H9 (cell line): ENCODE measurements at regions not wholly inside any gene's neighbourhood (a gene's known extent, or its start where the extent isn't known, plus 50 kb on each side); places are given as distances from the start of the nearest gene placed in this dataset.

Source experiments
- DNase-seq: peaks from one replicate; pipeline ENCODE4 v3.0.0-alpha.2; 2017
- H2AFZ ChIP-seq: one replicate; pipeline ENCODE4 v1.6.1; 2013; ENCODE audit warnings: mild to moderate bottlenecking, low read length, control low read depth, moderate library complexity
- H2AK5ac ChIP-seq: 2 replicates; pipeline ENCODE4 v1.6.1; 2013; ENCODE audit warnings: low read length, control low read depth, mixed read lengths; ENCODE audit not compliant: insufficient read length
- H2BK120ac ChIP-seq: one replicate; pipeline ENCODE4 v1.6.1; 2013; ENCODE audit warnings: low read depth, mild to moderate bottlenecking, low read length, control low read depth, inconsistent platforms; ENCODE audit not compliant: poor library complexity, severe bottlenecking
- H2BK12ac ChIP-seq: 2 replicates; pipeline ENCODE4 v1.6.1; 2013; ENCODE audit warnings: low read length, control low read depth, mixed read lengths, low read depth; ENCODE audit not compliant: insufficient read length
- H2BK15ac ChIP-seq: 2 replicates; pipeline ENCODE4 v1.6.1; 2013; ENCODE audit warnings: low read depth, low read length, control low read depth
- H2BK20ac ChIP-seq: one replicate; pipeline ENCODE4 v1.6.1; 2013; ENCODE audit warnings: low read depth, mild to moderate bottlenecking, low read length, control low read depth, inconsistent platforms; ENCODE audit not compliant: poor library complexity, severe bottlenecking
- H2BK5ac ChIP-seq: 2 replicates; pipeline ENCODE4 v1.6.1; 2013; ENCODE audit warnings: low read length, control low read depth, mixed read lengths; ENCODE audit not compliant: insufficient read length
- H3K14ac ChIP-seq: 2 replicates; pipeline ENCODE4 v1.6.1; 2013; ENCODE audit warnings: low read length, control low read depth; ENCODE audit not compliant: insufficient read depth
- H3K18ac ChIP-seq: 2 replicates; pipeline ENCODE4 v1.6.1; 2013; ENCODE audit warnings: low read depth, mild to moderate bottlenecking, mixed read lengths, low read length, control low read depth; ENCODE audit not compliant: insufficient read length
- H3K23ac ChIP-seq: 2 replicates; pipeline ENCODE4 v1.6.1; 2013; ENCODE audit warnings: low read length, control low read depth, mixed read lengths, low read depth; ENCODE audit not compliant: insufficient read length
- H3K23me2 ChIP-seq: 2 replicates; pipeline ENCODE4 v1.6.1; 2013; ENCODE audit warnings: low read depth, mild to moderate bottlenecking, mixed read lengths, low read length, control low read depth; ENCODE audit not compliant: insufficient read length, poor library complexity, severe bottlenecking
- H3K27ac ChIP-seq: 2 replicates; pipeline ENCODE4 v1.5.1; 2013; ENCODE audit warnings: low read length, control low read depth, mixed read lengths, low read depth; ENCODE audit not compliant: insufficient read length
- H3K27me3 ChIP-seq: 2 replicates; pipeline ENCODE4 v1.6.1; 2013; ENCODE audit warnings: low read length, control low read depth, inconsistent platforms; ENCODE audit not compliant: insufficient read depth
- H3K4ac ChIP-seq: 2 replicates; pipeline ENCODE4 v1.6.1; 2013; ENCODE audit warnings: low read depth, mild to moderate bottlenecking, control low read depth, inconsistent platforms, low read length, moderate library complexity
- H3K4me1 ChIP-seq: 2 replicates; pipeline ENCODE4 v1.6.1; 2013; ENCODE audit warnings: low read length, control low read depth, inconsistent platforms; ENCODE audit not compliant: insufficient read depth
- H3K4me2 ChIP-seq: 2 replicates; pipeline ENCODE4 v1.6.1; 2013; ENCODE audit warnings: low read length, control low read depth, mixed read lengths; ENCODE audit not compliant: insufficient read length, insufficient read depth
- H3K56ac ChIP-seq: 2 replicates; pipeline ENCODE4 v1.6.1; 2013; ENCODE audit warnings: low read depth, mild to moderate bottlenecking, mixed read lengths, low read length, control low read depth; ENCODE audit not compliant: insufficient read length
- H3K79me1 ChIP-seq: 2 replicates; pipeline ENCODE4 v1.6.1; 2013; ENCODE audit warnings: low read depth, mild to moderate bottlenecking, moderate library complexity, low read length, control low read depth, inconsistent platforms; ENCODE audit not compliant: insufficient read depth, poor library complexity, severe bottlenecking
- H3K79me2 ChIP-seq: 2 replicates; pipeline ENCODE4 v1.6.1; 2013; ENCODE audit warnings: low read length, control low read depth, inconsistent platforms; ENCODE audit not compliant: insufficient read depth
- H3K9ac ChIP-seq: 2 replicates; pipeline ENCODE4 v1.6.1; 2013; ENCODE audit warnings: low read length, control low read depth, mixed read lengths; ENCODE audit not compliant: insufficient read length; ENCODE audit errors: extremely low read depth
- H3K9me3 ChIP-seq: one replicate; pipeline ENCODE4 v1.6.1; 2013; ENCODE audit warnings: low read depth, low read length, inconsistent platforms; ENCODE audit not compliant: control insufficient read depth
- H3T11ph ChIP-seq: one replicate; pipeline ENCODE4 v1.6.1; 2013; ENCODE audit warnings: mild to moderate bottlenecking, low read length, control low read depth, inconsistent platforms
- H4K20me1 ChIP-seq: one replicate; pipeline ENCODE4 v1.6.1; 2013; ENCODE audit not compliant: control insufficient read depth, insufficient read length, insufficient read depth
- H4K5ac ChIP-seq: 2 replicates; pipeline ENCODE4 v1.6.1; 2013; ENCODE audit warnings: low read depth, mild to moderate bottlenecking, mixed read lengths, low read length, control low read depth; ENCODE audit not compliant: insufficient read length
- H4K8ac ChIP-seq: replicated peaks from 2 replicates; pipeline ENCODE4 v1.6.1; 2013; ENCODE audit warnings: low read length, control low read depth, mixed read lengths, low read depth; ENCODE audit not compliant: insufficient read length
- H4K91ac ChIP-seq: 2 replicates; pipeline ENCODE4 v1.6.1; 2013; ENCODE audit warnings: low read depth, mild to moderate bottlenecking, moderate library complexity, mixed read lengths, low read length, control low read depth; ENCODE audit not compliant: insufficient read length
- H3K27ac Mint-ChIP-seq, 3 experiments: 2 replicates in 2 of 3; 3 replicates in 1 of 3; pipeline ENCODE4 v1.8.0; 2020 to 2021; ENCODE audit warnings: mixed read lengths in 3 of 3, mild to moderate bottlenecking in 1 of 3, moderate library complexity in 1 of 3
- H3K27me3 Mint-ChIP-seq: 2 replicates; pipeline ENCODE4 v1.8.0; 2021; ENCODE audit warnings: low read depth, mild to moderate bottlenecking, moderate library complexity, mixed read lengths
- H3K36me3 Mint-ChIP-seq, 3 experiments: 2 replicates in 2 of 3; 3 replicates in 1 of 3; pipeline ENCODE4 v1.8.0; 2020 to 2021; ENCODE audit warnings: low read depth in 3 of 3, mixed read lengths in 3 of 3; ENCODE audit not compliant: insufficient read depth in 1 of 3
- H3K4me1 Mint-ChIP-seq, 2 experiments: 2 replicates each; pipeline ENCODE4 v1.8.0; 2020; ENCODE audit warnings: mixed read lengths in 2 of 2
- H3K4me3 Mint-ChIP-seq, 2 experiments: 2 replicates in 1 of 2; 3 replicates in 1 of 2; pipeline ENCODE4 v1.8.0; 2020 to 2021; ENCODE audit warnings: mild to moderate bottlenecking in 2 of 2, mixed read lengths in 2 of 2, moderate library complexity in 1 of 2
- H3K9me3 Mint-ChIP-seq, 2 experiments: 2 replicates in 1 of 2; 3 replicates in 1 of 2; pipeline ENCODE4 v1.8.0; 2020; ENCODE audit warnings: mild to moderate bottlenecking in 2 of 2, mixed read lengths in 2 of 2, moderate library complexity in 1 of 2
- WGBS: extraction: QIAGEN DNeasy Blood & Tissue Kit; methylation state at CpG from one replicate; pipeline ENCODE4 v1.1.7; 2013; ENCODE audit warnings: missing lambda C conversion rate, low lambda C conversion rate, mixed read lengths; ENCODE audit not compliant: insufficient read length; ENCODE audit errors: extremely low coverage; 5-methylcytosine and 5-hydroxymethylcytosine counted together
- TF ChIP-seq, protein P1 (sequence below): fragments of 200-600 bp; sonication (generic); conservative IDR thresholded peaks from 3 replicates; pipeline ENCODE4 v1.8.0; 2021; ENCODE audit warnings: antibody characterized with exemption, mild to moderate bottlenecking

DNA sequence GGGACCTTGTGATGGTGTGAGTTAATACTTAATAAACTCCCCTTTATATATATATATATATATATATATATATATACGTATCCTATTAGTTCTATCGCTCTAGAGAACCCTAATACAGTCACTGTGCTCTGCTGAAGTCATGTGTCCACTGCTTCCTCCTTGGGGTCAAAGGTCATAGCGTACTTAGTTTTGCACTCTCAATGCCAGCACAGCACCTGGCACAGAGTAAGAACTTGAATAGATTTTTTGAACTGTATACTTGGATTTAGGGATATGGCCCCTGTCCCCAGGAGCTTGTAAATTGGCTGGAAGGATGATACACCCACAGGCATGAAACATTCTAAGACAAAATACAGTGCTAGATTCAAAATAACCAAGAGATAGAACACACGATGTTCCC is 58.9 kb upstream of the PLXNA4 start:
- no peak overlapping the region for H3K27ac ChIP-seq
- H3K4ac ChIP-seq: no peak overlapping the region
- H2AFZ ChIP-seq: no peak overlapping the region
- H2BK15ac ChIP-seq: no peak overlapping the region
- H4K8ac ChIP-seq: no peak overlapping the region
- no peak overlapping the region for H3K27ac Mint-ChIP-seq
- no peaks in the 10 kb centered on the region for H3K79me2 ChIP-seq
- H3K4me3 Mint-ChIP-seq: no peak overlapping the region
- no peak overlapping the region for H3K23ac ChIP-seq
- no peak overlapping the region for H2AK5ac ChIP-seq
- no peaks in the 10 kb centered on the region for H4K20me1 ChIP-seq
- H3K4me1 ChIP-seq: peaks cover 4% of the 10 kb centered on the region; the same call in 1 of the 2 replicates
- no peaks in the 10 kb centered on the region; a peak in 1 of 5 replicates for H3K9me3 Mint-ChIP-seq
- no peak overlapping the region for H3K56ac ChIP-seq
- H3K9ac ChIP-seq: no peak overlapping the region
- H3K4me2 ChIP-seq: no peak overlapping the region
- H3K14ac ChIP-seq: no peak overlapping the region
- H3K79me1 ChIP-seq: no peaks in the 10 kb centered on the region
- H4K5ac ChIP-seq: no peak overlapping the region
- H4K91ac ChIP-seq: no peak overlapping the region
- peaks cover 20% of the 10 kb centered on the region in 2 experiments for H3K4me1 Mint-ChIP-seq
- no peak overlapping the region for H3K18ac ChIP-seq
- no peaks in the 10 kb centered on the region for H3K23me2 ChIP-seq
- DNase-seq: no peak
- H3K27me3 Mint-ChIP-seq: peaks cover 42% of the 10 kb centered on the region
- H2BK20ac ChIP-seq: no peak overlapping the region
- no peaks in the 10 kb centered on the region; a peak in 1 of 7 replicates for H3K36me3 Mint-ChIP-seq
- no peaks in the 10 kb centered on the region; the same call in 1 of the 2 replicates for H3K27me3 ChIP-seq
- H2BK12ac ChIP-seq: no peak overlapping the region
- H3K9me3 ChIP-seq: no peaks in the 10 kb centered on the region
- WGBS: no CpG with 5 or more reads among the region's 4 CpGs
- H3T11ph ChIP-seq: no peak overlapping the region
- TF ChIP-seq, protein P1, sequence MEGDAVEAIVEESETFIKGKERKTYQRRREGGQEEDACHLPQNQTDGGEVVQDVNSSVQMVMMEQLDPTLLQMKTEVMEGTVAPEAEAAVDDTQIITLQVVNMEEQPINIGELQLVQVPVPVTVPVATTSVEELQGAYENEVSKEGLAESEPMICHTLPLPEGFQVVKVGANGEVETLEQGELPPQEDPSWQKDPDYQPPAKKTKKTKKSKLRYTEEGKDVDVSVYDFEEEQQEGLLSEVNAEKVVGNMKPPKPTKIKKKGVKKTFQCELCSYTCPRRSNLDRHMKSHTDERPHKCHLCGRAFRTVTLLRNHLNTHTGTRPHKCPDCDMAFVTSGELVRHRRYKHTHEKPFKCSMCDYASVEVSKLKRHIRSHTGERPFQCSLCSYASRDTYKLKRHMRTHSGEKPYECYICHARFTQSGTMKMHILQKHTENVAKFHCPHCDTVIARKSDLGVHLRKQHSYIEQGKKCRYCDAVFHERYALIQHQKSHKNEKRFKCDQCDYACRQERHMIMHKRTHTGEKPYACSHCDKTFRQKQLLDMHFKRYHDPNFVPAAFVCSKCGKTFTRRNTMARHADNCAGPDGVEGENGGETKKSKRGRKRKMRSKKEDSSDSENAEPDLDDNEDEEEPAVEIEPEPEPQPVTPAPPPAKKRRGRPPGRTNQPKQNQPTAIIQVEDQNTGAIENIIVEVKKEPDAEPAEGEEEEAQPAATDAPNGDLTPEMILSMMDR: no peak
- H2BK5ac ChIP-seq: no peak overlapping the region
- no peak overlapping the region for H2BK120ac ChIP-seq
